ENCODE measurements at regions not wholly inside any gene's neighbourhood (a gene's known extent, or its start where the extent isn't known, plus 50 kb on each side); places are given as distances from the start of the nearest gene placed in this dataset.

DNA sequence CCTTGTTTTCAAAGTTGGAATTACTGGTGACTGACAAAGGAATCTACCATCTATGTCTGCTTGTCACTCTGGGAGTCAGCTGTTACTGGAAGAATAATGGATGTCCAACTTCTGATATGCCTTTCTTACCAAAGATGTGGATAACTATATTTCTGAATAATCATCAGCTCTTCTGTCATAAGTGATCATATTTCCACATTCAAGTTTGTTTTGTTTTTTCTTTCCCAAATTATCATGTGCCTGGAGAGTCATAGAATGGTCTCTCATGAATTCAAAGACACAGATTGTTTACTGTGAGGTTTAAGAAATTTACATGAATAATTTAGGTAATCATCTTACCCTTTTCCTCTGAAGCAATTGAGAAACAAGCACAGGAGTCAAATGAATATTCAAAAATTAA, 986.7 kb upstream of the CDH2 start:
- no peak overlapping the region for H3K4me2 ChIP-seq
- H3K9me2 ChIP-seq (replicated peaks; ENCODE audit: insufficient read depth), result no peaks in the 10 kb centered on the region
- TF ChIP-seq EZH2phosphoT487 (IDR thresholded peaks at IDR 0.05; ENCODE audit: low read depth, severe bottlenecking, unreplicated experiment) (no peak), EZH2 (IDR thresholded peaks at IDR 0.05; ENCODE audit: borderline replicate concordance) (no peak)
- TF ChIP-seq, protein P1, sequence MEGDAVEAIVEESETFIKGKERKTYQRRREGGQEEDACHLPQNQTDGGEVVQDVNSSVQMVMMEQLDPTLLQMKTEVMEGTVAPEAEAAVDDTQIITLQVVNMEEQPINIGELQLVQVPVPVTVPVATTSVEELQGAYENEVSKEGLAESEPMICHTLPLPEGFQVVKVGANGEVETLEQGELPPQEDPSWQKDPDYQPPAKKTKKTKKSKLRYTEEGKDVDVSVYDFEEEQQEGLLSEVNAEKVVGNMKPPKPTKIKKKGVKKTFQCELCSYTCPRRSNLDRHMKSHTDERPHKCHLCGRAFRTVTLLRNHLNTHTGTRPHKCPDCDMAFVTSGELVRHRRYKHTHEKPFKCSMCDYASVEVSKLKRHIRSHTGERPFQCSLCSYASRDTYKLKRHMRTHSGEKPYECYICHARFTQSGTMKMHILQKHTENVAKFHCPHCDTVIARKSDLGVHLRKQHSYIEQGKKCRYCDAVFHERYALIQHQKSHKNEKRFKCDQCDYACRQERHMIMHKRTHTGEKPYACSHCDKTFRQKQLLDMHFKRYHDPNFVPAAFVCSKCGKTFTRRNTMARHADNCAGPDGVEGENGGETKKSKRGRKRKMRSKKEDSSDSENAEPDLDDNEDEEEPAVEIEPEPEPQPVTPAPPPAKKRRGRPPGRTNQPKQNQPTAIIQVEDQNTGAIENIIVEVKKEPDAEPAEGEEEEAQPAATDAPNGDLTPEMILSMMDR (IDR thresholded peaks at IDR 0.05; ENCODE audit: poor library complexity), result no peak
- no peak overlapping the region for H3K4me3 ChIP-seq
- H3K4me1 ChIP-seq (ENCODE audit: insufficient read depth), result no peaks in the 10 kb centered on the region
- H3K27me3 ChIP-seq, result no peaks in the 10 kb centered on the region
- DNase-seq (ENCODE audit: low spot score), result no peak
- no peaks in the 10 kb centered on the region for H3K79me2 ChIP-seq
- no peaks in the 10 kb centered on the region for H3K9me3 ChIP-seq (ENCODE audit: low read depth)
- peak overlapping the region; percentile 26 for H3K27ac ChIP-seq
- H3K36me3 ChIP-seq (replicated peaks; ENCODE audit: insufficient read depth, low read depth), result no peaks in the 10 kb centered on the region
- no peaks in the 10 kb centered on the region for H4K20me1 ChIP-seq (ENCODE audit: insufficient read depth, poor library complexity, severe bottlenecking)
- H2AFZ ChIP-seq, result no peak overlapping the region

DNA sequence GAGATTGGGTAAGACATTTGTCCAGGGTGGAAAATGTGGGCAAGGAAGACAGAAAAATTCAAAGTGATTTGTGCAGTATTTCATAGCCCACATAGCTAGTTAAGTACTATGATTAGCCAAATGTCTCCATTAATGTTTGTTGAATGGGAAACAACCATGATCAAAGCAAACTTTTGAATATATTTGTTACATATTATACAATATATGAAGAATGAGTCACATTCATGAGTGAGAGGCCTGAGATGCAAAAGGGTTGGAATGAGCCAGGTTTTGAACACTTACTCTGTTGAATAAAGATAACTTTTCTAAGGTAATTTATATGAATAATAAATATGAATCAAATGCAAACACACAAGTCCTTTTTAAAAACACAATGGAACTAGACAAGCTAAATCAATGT, 984.5 kb upstream of the CDH2 start:
- no peak for TF ChIP-seq EZH2phosphoT487 (IDR thresholded peaks at IDR 0.05; ENCODE audit: low read depth, severe bottlenecking, unreplicated experiment)
- no peak for TF ChIP-seq EZH2 (IDR thresholded peaks at IDR 0.05; ENCODE audit: borderline replicate concordance)
- TF ChIP-seq, protein P1 (IDR thresholded peaks at IDR 0.05; ENCODE audit: poor library complexity), result no peak
- Histone ChIP-seq H3K79me2 (no peaks in the 10 kb centered on the region), H3K9me2 (replicated peaks; ENCODE audit: insufficient read depth) (no peaks in the 10 kb centered on the region), H3K4me1 (ENCODE audit: insufficient read depth) (no peaks in the 10 kb centered on the region), H3K36me3 (replicated peaks; ENCODE audit: insufficient read depth, low read depth) (no peaks in the 10 kb centered on the region), H3K27me3 (no peaks in the 10 kb centered on the region), H2AFZ (no peak overlapping the region), H3K4me3 (no peak overlapping the region), H3K27ac (no peak overlapping the region), H4K20me1 (ENCODE audit: insufficient read depth, poor library complexity, severe bottlenecking) (no peaks in the 10 kb centered on the region), H3K4me2 (no peak overlapping the region), H3K9me3 (ENCODE audit: low read depth) (no peaks in the 10 kb centered on the region)
- no peak for DNase-seq (ENCODE audit: low spot score)

DNA sequence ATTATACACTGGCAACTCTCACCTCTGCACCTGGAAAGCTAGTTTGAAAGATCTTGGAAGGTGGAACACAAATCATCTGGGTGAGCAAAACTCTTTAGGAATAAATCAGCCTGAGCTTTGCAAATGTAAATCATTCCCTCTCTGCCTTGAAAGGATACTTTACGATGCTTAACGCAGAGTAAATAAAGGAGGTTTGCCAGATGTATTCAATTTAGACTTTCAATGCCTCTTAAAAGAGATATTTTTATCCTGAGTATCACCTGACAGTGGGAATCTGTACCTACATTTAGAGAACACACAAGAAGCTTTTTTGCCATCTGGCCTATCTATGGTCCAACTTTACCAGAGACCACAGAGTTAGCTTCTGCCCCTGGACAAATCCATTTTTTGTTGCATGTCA, 983.2 kb upstream of the CDH2 start:
- Histone ChIP-seq H3K9me3 (ENCODE audit: low read depth) (no peaks in the 10 kb centered on the region), H3K4me1 (ENCODE audit: insufficient read depth) (no peaks in the 10 kb centered on the region), H3K36me3 (replicated peaks; ENCODE audit: insufficient read depth, low read depth) (no peaks in the 10 kb centered on the region), H3K27ac (no peak overlapping the region), H3K4me2 (no peak overlapping the region), H3K27me3 (no peaks in the 10 kb centered on the region), H3K4me3 (no peak overlapping the region), H4K20me1 (ENCODE audit: insufficient read depth, poor library complexity, severe bottlenecking) (no peaks in the 10 kb centered on the region), H3K79me2 (no peaks in the 10 kb centered on the region), H2AFZ (no peak overlapping the region), H3K9me2 (replicated peaks; ENCODE audit: insufficient read depth) (no peaks in the 10 kb centered on the region)
- 15% methylated on average over 2 of the region's 2 CpGs for WGBS (ENCODE audit: low lambda C conversion rate, missing lambda C conversion rate)
- DNase-seq (ENCODE audit: low spot score), result no peak
- TF ChIP-seq EZH2 (IDR thresholded peaks at IDR 0.05; ENCODE audit: borderline replicate concordance) (no peak), EZH2phosphoT487 (IDR thresholded peaks at IDR 0.05; ENCODE audit: low read depth, severe bottlenecking, unreplicated experiment) (no peak)
- TF ChIP-seq, protein P1 (IDR thresholded peaks at IDR 0.05; ENCODE audit: poor library complexity), result no peak

DNA sequence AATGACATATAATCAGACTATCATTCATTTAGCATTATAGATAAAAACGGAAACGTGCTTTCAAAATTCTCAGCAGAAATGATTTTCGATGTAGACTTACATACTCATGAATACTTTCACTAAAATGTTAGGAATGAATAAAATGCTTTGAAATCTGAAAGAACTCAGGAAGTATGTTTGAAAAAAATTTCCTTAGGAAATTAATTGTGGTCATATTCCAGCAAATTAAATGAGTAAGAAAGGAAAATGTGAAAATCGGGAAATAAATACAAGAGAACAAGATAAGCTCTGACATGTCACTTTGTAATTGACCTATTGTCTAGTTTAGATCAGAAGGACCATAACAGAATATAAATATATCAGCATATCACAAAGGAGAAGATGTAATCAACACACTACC, 981.0 kb upstream of the CDH2 start:
- Histone ChIP-seq H3K4me2 (no peak overlapping the region), H3K9me3 (ENCODE audit: low read depth) (no peaks in the 10 kb centered on the region), H4K20me1 (ENCODE audit: insufficient read depth, poor library complexity, severe bottlenecking) (no peaks in the 10 kb centered on the region), H3K9me2 (replicated peaks; ENCODE audit: insufficient read depth) (no peaks in the 10 kb centered on the region), H3K36me3 (replicated peaks; ENCODE audit: insufficient read depth, low read depth) (no peaks in the 10 kb centered on the region), H3K27me3 (no peaks in the 10 kb centered on the region), H3K4me3 (no peak overlapping the region), H2AFZ (no peak overlapping the region), H3K4me1 (ENCODE audit: insufficient read depth) (peaks cover 10% of the 10 kb centered on the region), H3K27ac (no peak overlapping the region), H3K79me2 (no peaks in the 10 kb centered on the region)
- DNase-seq (ENCODE audit: low spot score), result no peak
- WGBS (ENCODE audit: low lambda C conversion rate, missing lambda C conversion rate), result 86% methylated on average over 4 of the region's 4 CpGs
- no peak for TF ChIP-seq EZH2 (IDR thresholded peaks at IDR 0.05; ENCODE audit: borderline replicate concordance)

Measured in hepatocyte (in vitro differentiated cells).